Upper lobe of left lung (tissue), 4 donors: ENCODE measurements at regions not wholly inside any gene's neighbourhood (a gene's known extent, or its start where the extent isn't known, plus 50 kb on each side); places are given as distances from the start of the nearest gene placed in this dataset.

ENCODE experiments used
- CTCF ChIP-seq, 6 experiments: fragments of 450-650 bp in 4 of 6; fragments of 200-600 bp in 2 of 6; sonication (generic) in 2 of 6; IDR thresholded peaks; one replicate each; pipeline ENCODE4 v1.5.1; 2016 to 2019; ENCODE audit warnings: antibody characterized with exemption in 6 of 6
- EP300 ChIP-seq, 4 donors: sonication (generic); formaldehyde crosslinking; IDR thresholded peaks; one replicate each; pipeline ENCODE4 v1.5.1; 2017; ENCODE audit warnings: antibody characterized with exemption in 4 of 4, control low read depth in 2 of 4
- POLR2A ChIP-seq, 4 donors: fragments of 450-650 bp; IDR thresholded peaks; one replicate each; pipeline ENCODE4 v1.5.1; 2016 to 2017; ENCODE audit warnings: antibody characterized with exemption in 4 of 4, mild to moderate bottlenecking in 2 of 4
- POLR2AphosphoS5 ChIP-seq, 2 donors: sonication (generic); formaldehyde crosslinking; IDR thresholded peaks; one replicate each; pipeline ENCODE4 v1.5.1; 2017; ENCODE audit warnings: antibody characterized with exemption in 2 of 2

- TF ChIP-seq CTCF (IDR thresholded peaks at IDR 0.05) = no peak
- no peak for TF ChIP-seq POLR2A (IDR thresholded peaks at IDR 0.05)
- no peak for TF ChIP-seq POLR2AphosphoS5 (IDR thresholded peaks at IDR 0.05)
- TF ChIP-seq EP300 (IDR thresholded peaks at IDR 0.05) = no peak
Measured at GRCh38 chr13:103287659-103288058, 221.4 kb upstream of the SLC10A2 start.
